Brain microvascular endothelial cell (primary cell): ENCODE measurements at regions not wholly inside any gene's neighbourhood (a gene's known extent, or its start where the extent isn't known, plus 50 kb on each side); places are given as distances from the start of the nearest gene placed in this dataset.

Experiments
- DNase-seq: peaks from one replicate; pipeline ENCODE4 v3.0.0-alpha.2; 2020
- H3K27ac ChIP-seq: fragments of 250-450 bp; sonication (Bioruptor Pico); 2 replicates; pipeline ENCODE4 v1.5.1; 2020; ENCODE audit warnings: mild to moderate bottlenecking, moderate library complexity
- H3K27me3 ChIP-seq: fragments of 250-450 bp; sonication (Bioruptor Pico); replicated peaks from 2 replicates; pipeline ENCODE4 v1.5.1; 2020; ENCODE audit warnings: mild to moderate bottlenecking
- H3K36me3 ChIP-seq: fragments of 250-450 bp; sonication (Bioruptor Pico); replicated peaks from 2 replicates; pipeline ENCODE4 v1.5.1; 2020; ENCODE audit warnings: mild to moderate bottlenecking
- H3K4me3 ChIP-seq: 2 replicates; pipeline ENCODE4 v1.5.1; 2011; ENCODE audit warnings: low read depth, mild to moderate bottlenecking, control low read depth, low read length, moderate library complexity
- in situ Hi-C: cut with HindIII; loops from 2 replicates; pipeline ENCODE4 v1.10.0; 2017; ENCODE audit warnings: low sequenced_read_pairs, low pct_ligation_motif_present
- TF ChIP-seq, protein P1 (sequence below): IDR thresholded peaks from 2 replicates; pipeline ENCODE4 v1.5.1; 2011; ENCODE audit warnings: low read depth, mild to moderate bottlenecking, moderate library complexity, low read length, control low read depth, inconsistent platforms; ENCODE audit errors: missing control alignments

GRCh38 chr12:89848732-89849131 is 140.1 kb upstream of the ATP2B1 start:
- in situ Hi-C loops = no loop called here
- no peak overlapping the region for H3K4me3 ChIP-seq
- DNase-seq = no peak
- H3K27me3 ChIP-seq = no peaks in the 10 kb centered on the region
- H3K36me3 ChIP-seq = no peaks in the 10 kb centered on the region
- no peak overlapping the region for H3K27ac ChIP-seq
- TF ChIP-seq, protein P1, sequence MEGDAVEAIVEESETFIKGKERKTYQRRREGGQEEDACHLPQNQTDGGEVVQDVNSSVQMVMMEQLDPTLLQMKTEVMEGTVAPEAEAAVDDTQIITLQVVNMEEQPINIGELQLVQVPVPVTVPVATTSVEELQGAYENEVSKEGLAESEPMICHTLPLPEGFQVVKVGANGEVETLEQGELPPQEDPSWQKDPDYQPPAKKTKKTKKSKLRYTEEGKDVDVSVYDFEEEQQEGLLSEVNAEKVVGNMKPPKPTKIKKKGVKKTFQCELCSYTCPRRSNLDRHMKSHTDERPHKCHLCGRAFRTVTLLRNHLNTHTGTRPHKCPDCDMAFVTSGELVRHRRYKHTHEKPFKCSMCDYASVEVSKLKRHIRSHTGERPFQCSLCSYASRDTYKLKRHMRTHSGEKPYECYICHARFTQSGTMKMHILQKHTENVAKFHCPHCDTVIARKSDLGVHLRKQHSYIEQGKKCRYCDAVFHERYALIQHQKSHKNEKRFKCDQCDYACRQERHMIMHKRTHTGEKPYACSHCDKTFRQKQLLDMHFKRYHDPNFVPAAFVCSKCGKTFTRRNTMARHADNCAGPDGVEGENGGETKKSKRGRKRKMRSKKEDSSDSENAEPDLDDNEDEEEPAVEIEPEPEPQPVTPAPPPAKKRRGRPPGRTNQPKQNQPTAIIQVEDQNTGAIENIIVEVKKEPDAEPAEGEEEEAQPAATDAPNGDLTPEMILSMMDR = no peak

- no peaks in the 10 kb centered on the region for H3K36me3 ChIP-seq
- no peak for DNase-seq
- TF ChIP-seq, protein P1 = no peak
- no peak overlapping the region for H3K4me3 ChIP-seq
- H3K27ac ChIP-seq = no peak overlapping the region
- in situ Hi-C loops = no loop called here
- no peaks in the 10 kb centered on the region for H3K27me3 ChIP-seq
Observed at GRCh38 chr12:89846473-89847055, 137.9 kb upstream of the ATP2B1 start.

DNA sequence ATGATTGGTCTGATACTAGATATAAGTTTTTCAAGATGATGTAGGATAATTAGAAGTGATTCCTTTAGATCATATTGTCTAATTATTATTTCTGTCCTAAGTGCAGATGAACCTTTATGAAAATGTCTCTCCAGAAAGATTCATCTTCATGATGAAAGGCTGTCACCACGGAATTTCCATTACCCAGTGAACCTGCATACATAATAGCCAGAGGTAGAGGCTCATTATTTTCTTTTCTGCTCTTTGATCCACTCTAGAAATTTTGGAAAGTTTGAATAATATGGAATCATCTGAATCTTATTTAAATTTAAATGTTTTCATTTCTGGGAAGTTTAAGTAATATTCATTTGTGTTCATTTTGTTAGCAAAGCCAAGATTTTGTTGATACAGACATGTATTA is 137.1 kb upstream of the ATP2B1 start:
- in situ Hi-C loops = no loop called here
- no peaks in the 10 kb centered on the region for H3K27me3 ChIP-seq
- H3K4me3 ChIP-seq = no peak overlapping the region
- no peaks in the 10 kb centered on the region for H3K36me3 ChIP-seq
- TF ChIP-seq, protein P1 = no peak
- no peak overlapping the region for H3K27ac ChIP-seq
- no peak for DNase-seq

- no peak for DNase-seq
- Histone ChIP-seq H3K27me3 (no peaks in the 10 kb centered on the region), H3K27ac (no peak overlapping the region), H3K36me3 (no peaks in the 10 kb centered on the region), H3K4me3 (no peak overlapping the region)
- in situ Hi-C loops = no loop called here
- TF ChIP-seq, protein P1 = no peak
Observed at GRCh38 chr12:89845366-89845765, 136.7 kb upstream of the ATP2B1 start.

- DNase-seq = no peak
- Histone ChIP-seq H3K27ac (no peak overlapping the region), H3K27me3 (no peaks in the 10 kb centered on the region), H3K4me3 (no peak overlapping the region), H3K36me3 (no peaks in the 10 kb centered on the region)
- in situ Hi-C loops = no loop called here
- TF ChIP-seq, protein P1 = no peak
Observed at GRCh38 chr12:89844539-89844938, 135.9 kb upstream of the ATP2B1 start.
